Gastroesophageal sphincter (tissue), 3 donors: ENCODE measurements at regions not wholly inside any gene's neighbourhood (a gene's known extent, or its start where the extent isn't known, plus 50 kb on each side); places are given as distances from the start of the nearest gene placed in this dataset.

Experiments used
- CTCF ChIP-seq, 4 experiments: fragments of 200-600 bp in 2 of 4; fragments of 450-650 bp in 2 of 4; sonication (generic) in 1 of 4; IDR thresholded peaks; one replicate each; pipeline ENCODE4 v1.5.1; 2017 to 2019; ENCODE audit warnings: antibody characterized with exemption in 4 of 4, mild to moderate bottlenecking in 2 of 4, moderate library complexity in 2 of 4
- EP300 ChIP-seq: sonication (generic); formaldehyde crosslinking; IDR thresholded peaks from one replicate; pipeline ENCODE4 v1.6.1; 2017; ENCODE audit warnings: antibody characterized with exemption, mild to moderate bottlenecking
- POLR2A ChIP-seq, 2 donors: fragments of 450-650 bp; IDR thresholded peaks; one replicate each; pipeline ENCODE4 v1.6.1; 2017; ENCODE audit warnings: antibody characterized with exemption in 2 of 2, mild to moderate bottlenecking in 2 of 2, moderate library complexity in 1 of 2

DNA sequence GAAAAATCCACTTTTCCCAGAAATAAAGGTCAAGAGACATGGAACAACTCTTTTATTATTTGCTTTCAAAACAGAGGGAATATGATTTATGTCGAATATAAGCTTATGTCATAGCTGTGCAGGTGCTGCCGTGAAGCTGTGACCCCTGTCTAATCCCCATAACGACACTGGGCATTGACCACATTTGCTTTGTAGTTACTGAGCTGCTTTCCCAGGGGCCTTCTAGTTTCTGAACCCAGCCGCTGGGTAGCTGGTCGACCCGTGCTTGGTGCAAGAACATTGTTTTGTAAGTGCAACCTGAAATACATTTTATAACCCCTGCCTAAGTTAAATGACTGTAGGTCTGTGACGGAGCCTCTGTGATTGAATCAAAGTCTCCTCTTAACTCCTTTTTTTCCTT lies 144.9 kb upstream of the HDAC9 start:
- no peak for TF ChIP-seq CTCF (IDR thresholded peaks at IDR 0.05)
- TF ChIP-seq EP300 = no peak
- TF ChIP-seq POLR2A (IDR thresholded peaks at IDR 0.05) = no peak
